K562 (cell line): ENCODE measurements at regions not wholly inside any gene's neighbourhood (a gene's known extent, or its start where the extent isn't known, plus 50 kb on each side); places are given as distances from the start of the nearest gene placed in this dataset.

Experiments
- ATAC-seq: fragments of 200-7000 bp; cut with Tn5 transposase; 3 replicates; pipeline ENCODE4 v1.9.1; 2020; ENCODE audit warnings: moderate library complexity
- BruUV-seq: library from RNA; stranded (reverse); fragments of 400-500 nt; replicated peaks from 2 replicates; lab custom pipeline; 2021; lab: Mats Ljungman, UMichigan
- CTCF ChIA-PET: fragments of 300-600 bp; formaldehyde crosslinking; extraction: SDS; loops from one replicate; lab custom pipeline; 2021; ENCODE audit warnings: low intra/inter-chr PET ratio; lab: Yijun Ruan, JAX
- POLR2A ChIA-PET: fragments of 300-600, 350-650 bp; sonication (Branson Sonifier 250); formaldehyde crosslinking; extraction: SDS; loops from one replicate; lab custom pipeline; 2021; ENCODE audit warnings: antibody characterized with exemption, inconsistent platforms; lab: Yijun Ruan, JAX
- DNase-seq, 4 experiments: peaks; one replicate each; pipeline versions ENCODE4 v3.0.0 to v3.0.0-alpha.2; 2011 to 2018; ENCODE audit warnings: low spot score in 3 of 4, mixed read lengths in 3 of 4; ENCODE audit errors: extremely low read depth in 1 of 4
- FAIRE-seq: peaks from 2 replicates; lab custom pipeline; 2011; peaks lifted over from hg19 to GRCh38; lab: Jason Lieb, UNC
- H2AFZ ChIP-seq: 2 replicates; pipeline ENCODE4 v1.6.0; 2011; ENCODE audit warnings: low read depth, low read length, control low read depth, inconsistent platforms
- H3K27ac ChIP-seq: fragments of 200-600 bp; 3 replicates; pipeline ENCODE4 v1.8.0; 2011; ENCODE audit warnings: low read depth, mild to moderate bottlenecking, control low read depth, inconsistent platforms, low read length, moderate library complexity, mixed read lengths; ENCODE audit errors: extremely low read depth
- H3K27me3 ChIP-seq, 2 experiments: fragments of 300-600 bp in 1 of 2; 2 replicates in 1 of 2; 3 replicates in 1 of 2; pipeline versions ENCODE4 v1.6.0 to v1.8.0; 2011; ENCODE audit warnings: inconsistent platforms in 2 of 2, low read length in 2 of 2, mild to moderate bottlenecking in 1 of 2, mixed read lengths in 1 of 2, moderate library complexity in 1 of 2; ENCODE audit not compliant: control insufficient read depth in 2 of 2, insufficient read depth in 2 of 2
- H3K36me3 ChIP-seq: fragments of 300-600 bp; 3 replicates; pipeline ENCODE4 v1.8.0; 2011; ENCODE audit warnings: mild to moderate bottlenecking, low read length, inconsistent platforms; ENCODE audit not compliant: control insufficient read depth, insufficient read depth
- H3K4me1 ChIP-seq, 2 experiments: fragments of 200-600 bp in 1 of 2; replicated peaks in 1 of 2; 2 replicates in 1 of 2; 3 replicates in 1 of 2; pipeline versions ENCODE4 v1.5.1 to v1.8.0; 2011; ENCODE audit warnings: inconsistent platforms in 2 of 2, low read length in 2 of 2, mild to moderate bottlenecking in 1 of 2, mixed read lengths in 1 of 2, moderate library complexity in 1 of 2; ENCODE audit not compliant: control insufficient read depth in 2 of 2, insufficient read depth in 2 of 2
- H3K4me2 ChIP-seq: 2 replicates; pipeline ENCODE4 v1.6.1; 2011; ENCODE audit warnings: low read length, control low read depth, inconsistent platforms, mixed read lengths; ENCODE audit not compliant: insufficient read depth
- H3K4me3 ChIP-seq: fragments of 200-600 bp; sonication (generic), shearing (Covaris generic); 2 replicates; pipeline ENCODE4 v1.5.1; 2016; ENCODE audit warnings: control low read depth, inconsistent platforms
- H3K79me2 ChIP-seq: fragments of 200-600 bp; 3 replicates; pipeline ENCODE4 v1.8.0; 2011; ENCODE audit warnings: low read length, inconsistent platforms; ENCODE audit not compliant: control insufficient read depth, insufficient read depth
- H3K9ac ChIP-seq, 2 experiments: 2 replicates each; pipeline versions ENCODE4 v1.6.0 to v1.6.1; 2011; ENCODE audit warnings: low read depth in 2 of 2, low read length in 2 of 2, control low read depth in 1 of 2, inconsistent platforms in 1 of 2, mild to moderate bottlenecking in 1 of 2, mixed read lengths in 1 of 2; ENCODE audit not compliant: insufficient read depth in 1 of 2
- H3K9me1 ChIP-seq: one replicate; pipeline ENCODE4 v1.6.0; 2011; ENCODE audit warnings: inconsistent platforms, mild to moderate bottlenecking, low read length, moderate library complexity; ENCODE audit not compliant: control insufficient read depth, insufficient read depth
- H3K9me3 ChIP-seq: replicated peaks from 2 replicates; pipeline ENCODE4 v1.5.1; 2011; ENCODE audit warnings: low read depth, low read length, inconsistent platforms; ENCODE audit not compliant: control insufficient read depth, insufficient read depth
- H4K20me1 ChIP-seq: replicated peaks from 2 replicates; pipeline ENCODE4 v1.6.1; 2011; ENCODE audit warnings: low read length, inconsistent platforms, mixed read lengths; ENCODE audit not compliant: control insufficient read depth, insufficient read depth
- E2F3 ChIP-seq: fragments of 250-450 bp; sonication (Bioruptor Pico); IDR thresholded peaks from 2 replicates; pipeline ENCODE4 v1.4.0; 2020; ENCODE audit warnings: mild to moderate bottlenecking
- HCFC1 ChIP-seq: IDR thresholded peaks from 2 replicates; pipeline ENCODE4 v1.6.1; 2012; ENCODE audit warnings: low read depth, low read length, improper control_type of control experiment
- HIVEP1 ChIP-seq: fragments of 250-450 bp; sonication (Bioruptor Pico); IDR thresholded peaks from 2 replicates; pipeline ENCODE4 v1.4.0; 2020; ENCODE audit warnings: mild to moderate bottlenecking
- NFYB ChIP-seq: IDR thresholded peaks from 2 replicates; pipeline ENCODE4 v1.6.1; 2011; ENCODE audit warnings: mild to moderate bottlenecking, moderate library complexity; ENCODE audit not compliant: insufficient read length; ENCODE audit errors: extremely low read depth
- PPARD ChIP-seq: fragments of 250-450 bp; sonication (Bioruptor Pico); IDR thresholded peaks from 2 replicates; pipeline ENCODE4 v1.8.0; 2022; ENCODE audit warnings: inconsistent platforms, mild to moderate bottlenecking, moderate library complexity
- SIRT6 ChIP-seq: IDR thresholded peaks from one replicate; pipeline ENCODE4 v1.6.1; 2012; ENCODE audit warnings: low read depth, mild to moderate bottlenecking, control low read depth, inconsistent platforms, low read length, moderate library complexity
- TFAM ChIP-seq: fragments of 250-450 bp; sonication (Bioruptor Pico); conservative IDR thresholded peaks from 2 replicates; pipeline ENCODE4 v1.5.0; 2021; ENCODE audit warnings: mild to moderate bottlenecking, moderate library complexity
- THRAP3 ChIP-seq: fragments of 450-650 bp; IDR thresholded peaks from 2 replicates; pipeline ENCODE4 v1.6.1; 2016; ENCODE audit warnings: mild to moderate bottlenecking, inconsistent platforms, borderline replicate concordance
- ZNF134 ChIP-seq: fragments of 250-450 bp; sonication (Bioruptor Pico); conservative IDR thresholded peaks from 2 replicates; pipeline ENCODE4 v1.4.0; 2020
- ZNF143 ChIP-seq: sonication (generic); formaldehyde crosslinking; IDR thresholded peaks from 2 replicates; pipeline ENCODE4 v1.9.0; 2022; ENCODE audit warnings: mild to moderate bottlenecking, missing genetic modification reagents
- ZNF644 ChIP-seq: fragments of 200-800 bp; sonication (Bioruptor generic); IDR thresholded peaks from 2 replicates; pipeline ENCODE4 v1.6.1; 2016; ENCODE audit warnings: low read depth, missing genetic modification characterization, missing compliant biosample characterization
- ZSCAN29 ChIP-seq: fragments of 450-650 bp; IDR thresholded peaks from 2 replicates; pipeline ENCODE4 v1.6.1; 2017
- WGBS: fragments of 100-300 bp; shearing (Covaris generic); methylation state at CpG from one replicate; pipeline ENCODE4 v1.1.6; 2016; ENCODE audit warnings: low coverage, mixed read lengths; ENCODE audit not compliant: insufficient coverage; ENCODE audit errors: missing lambda C conversion rate; 5-methylcytosine and 5-hydroxymethylcytosine counted together
- in situ Hi-C: fragments of 300-500 bp; cut with MboI; formaldehyde crosslinking; loops from 4 replicates; pipeline ENCODE4 v1.15.0; 2018; ENCODE audit warnings: inconsistent platforms, mixed read lengths
- intact Hi-C: fragments of 100-400 bp; cut with micrococcal nuclease; formaldehyde crosslinking; loops from 2 replicates; pipeline ENCODE4 v1.14.2; 2022
- TF ChIP-seq, protein P1 (sequence below): sonication (generic); formaldehyde crosslinking; IDR thresholded peaks from 2 replicates; pipeline ENCODE4 v1.8.1; 2023; ENCODE audit warnings: mild to moderate bottlenecking, missing genetic modification reagents

DNA sequence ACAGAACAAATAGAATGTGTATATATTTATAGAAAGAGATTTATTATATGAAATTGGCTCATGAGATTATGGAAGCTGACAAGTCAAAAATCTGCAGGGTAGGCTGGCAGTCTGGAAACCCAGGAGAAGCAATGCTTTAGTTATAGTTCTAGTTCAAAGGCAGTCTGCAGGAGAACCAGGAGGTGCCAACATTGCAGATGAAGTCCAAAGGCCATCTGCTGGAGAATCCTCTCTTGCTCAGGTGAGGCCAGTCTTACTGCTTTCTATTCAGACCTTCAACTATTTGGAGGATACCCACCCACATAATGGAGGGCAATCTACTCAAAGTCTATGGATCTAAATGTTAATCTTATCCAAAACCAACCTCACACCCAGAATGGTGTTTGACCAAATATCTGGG, 75.9 kb upstream of the MRPS6 start:
- intact Hi-C loops (no loop called here), in situ Hi-C loops (no loop called here)
- no peaks in the 10 kb centered on the region for H3K9me3 ChIP-seq
- ATAC-seq (no peak), FAIRE-seq (no peak), DNase-seq (no peak)
- no peaks in the 10 kb centered on the region for H3K9me1 ChIP-seq
- no peak overlapping the region for H3K27ac ChIP-seq
- no peak overlapping the region for H3K4me2 ChIP-seq
- CTCF ChIA-PET, result no interaction called here
- H3K9ac ChIP-seq, result no peak overlapping the region
- H3K79me2 ChIP-seq, result no peaks in the 10 kb centered on the region
- no peaks in the 10 kb centered on the region for H4K20me1 ChIP-seq
- POLR2A ChIA-PET, result no interaction called here
- H2AFZ ChIP-seq, result no peak overlapping the region
- BruUV-seq, result no TSS peak
- peaks cover 9 to 13% of the 10 kb centered on the region in 2 experiments; a peak in 4 of 5 replicates for H3K4me1 ChIP-seq
- no peak for TF ChIP-seq E2F3
- no peak for TF ChIP-seq THRAP3
- TF ChIP-seq ZSCAN29, result no peak
- no peak for TF ChIP-seq SIRT6
- TF ChIP-seq, protein P1, sequence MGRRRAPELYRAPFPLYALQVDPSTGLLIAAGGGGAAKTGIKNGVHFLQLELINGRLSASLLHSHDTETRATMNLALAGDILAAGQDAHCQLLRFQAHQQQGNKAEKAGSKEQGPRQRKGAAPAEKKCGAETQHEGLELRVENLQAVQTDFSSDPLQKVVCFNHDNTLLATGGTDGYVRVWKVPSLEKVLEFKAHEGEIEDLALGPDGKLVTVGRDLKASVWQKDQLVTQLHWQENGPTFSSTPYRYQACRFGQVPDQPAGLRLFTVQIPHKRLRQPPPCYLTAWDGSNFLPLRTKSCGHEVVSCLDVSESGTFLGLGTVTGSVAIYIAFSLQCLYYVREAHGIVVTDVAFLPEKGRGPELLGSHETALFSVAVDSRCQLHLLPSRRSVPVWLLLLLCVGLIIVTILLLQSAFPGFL (CRISPR knock-in tag), result no peak
- H3K4me3 ChIP-seq, result no peak overlapping the region
- 0 out of 5 replicates have a peak, but pooled peaks cover 0 to 4% of the 10 kb centered on the region in 2 experiments for H3K27me3 ChIP-seq
- H3K36me3 ChIP-seq, result no peaks in the 10 kb centered on the region

DNA sequence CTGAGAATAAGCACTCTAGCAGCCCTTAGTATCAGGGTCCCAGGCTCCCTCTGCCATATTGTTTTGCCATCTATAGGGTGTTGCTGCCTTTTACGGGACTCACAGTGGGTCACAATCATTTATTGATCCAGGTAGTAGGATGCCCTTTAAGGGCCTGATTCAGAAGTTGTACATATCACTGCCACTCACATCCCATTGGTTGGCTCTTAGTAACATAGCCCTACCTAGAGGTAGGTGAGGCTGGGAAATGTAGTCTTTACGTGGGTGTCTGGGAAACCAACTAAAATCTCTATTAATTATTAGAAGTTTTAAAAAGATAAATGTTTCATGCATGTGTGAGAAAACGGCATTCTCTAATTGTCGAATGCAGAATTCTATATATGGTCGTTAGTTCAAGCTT, 78.8 kb upstream of the ATP5PO start:
- Histone ChIP-seq H3K9ac (no peak overlapping the region), H3K27ac (no peak overlapping the region), H3K9me1 (no peaks in the 10 kb centered on the region), H3K27me3 (no peaks in the 10 kb centered on the region), H3K4me2 (no peak overlapping the region), H3K36me3 (no peaks in the 10 kb centered on the region), H3K79me2 (no peaks in the 10 kb centered on the region), H3K4me3 (no peak overlapping the region), H2AFZ (peak overlapping the region; percentile 78), H3K4me1 (peaks cover 9 to 13% of the 10 kb centered on the region in 2 experiments; a peak in 4 of 5 replicates), H3K9me3 (no peaks in the 10 kb centered on the region), H4K20me1 (no peaks in the 10 kb centered on the region)
- in situ Hi-C loops (no loop called here), intact Hi-C loops (no loop called here)
- DNase-seq (no peak), ATAC-seq (peak; percentile 29; the same call in 2 of the 3 replicates), FAIRE-seq (no peak)
- WGBS, result 36% methylated on average over 5 of the region's 5 CpGs
- POLR2A ChIA-PET, result interaction anchor here (0.6 kb wide), 1 partner anchor 20 kb away, joined by 3 read pairs; no protein-coding TSS in a partner anchor
- no TSS peak for BruUV-seq
- CTCF ChIA-PET, result no interaction called here
- no peak for TF ChIP-seq HIVEP1 (CRISPR knock-in tag)
- TF ChIP-seq NFYB, result peak; percentile 21
- no peak for TF ChIP-seq ZNF644 (tag)
- TF ChIP-seq ZNF143, result no peak
- no peak for TF ChIP-seq TFAM
- peak; percentile 23; the same call in 1 of the 2 replicates for TF ChIP-seq HCFC1
- no peak for TF ChIP-seq PPARD (CRISPR knock-in tag)
- TF ChIP-seq ZNF134 (CRISPR knock-in tag), result no peak
